OCI-LY3 (cell line): ENCODE measurements at regions not wholly inside any gene's neighbourhood (a gene's known extent, or its start where the extent isn't known, plus 50 kb on each side); places are given as distances from the start of the nearest gene placed in this dataset.

Experiments used
- EZH2phosphoT487 ChIP-seq: fragments of 200-600 bp; shearing (Covaris generic); IDR thresholded peaks from 2 replicates; pipeline ENCODE4 v1.6.1; 2018; ENCODE audit warnings: antibody characterized with exemption, mixed run types, low read depth
- TF ChIP-seq, protein P1 (sequence below): fragments of 200-600, 300-600 bp; sonication (generic); IDR thresholded peaks from 2 replicates; pipeline ENCODE4 v1.5.1; 2014; ENCODE audit warnings: antibody characterized with exemption, low read length, low read depth

DNA sequence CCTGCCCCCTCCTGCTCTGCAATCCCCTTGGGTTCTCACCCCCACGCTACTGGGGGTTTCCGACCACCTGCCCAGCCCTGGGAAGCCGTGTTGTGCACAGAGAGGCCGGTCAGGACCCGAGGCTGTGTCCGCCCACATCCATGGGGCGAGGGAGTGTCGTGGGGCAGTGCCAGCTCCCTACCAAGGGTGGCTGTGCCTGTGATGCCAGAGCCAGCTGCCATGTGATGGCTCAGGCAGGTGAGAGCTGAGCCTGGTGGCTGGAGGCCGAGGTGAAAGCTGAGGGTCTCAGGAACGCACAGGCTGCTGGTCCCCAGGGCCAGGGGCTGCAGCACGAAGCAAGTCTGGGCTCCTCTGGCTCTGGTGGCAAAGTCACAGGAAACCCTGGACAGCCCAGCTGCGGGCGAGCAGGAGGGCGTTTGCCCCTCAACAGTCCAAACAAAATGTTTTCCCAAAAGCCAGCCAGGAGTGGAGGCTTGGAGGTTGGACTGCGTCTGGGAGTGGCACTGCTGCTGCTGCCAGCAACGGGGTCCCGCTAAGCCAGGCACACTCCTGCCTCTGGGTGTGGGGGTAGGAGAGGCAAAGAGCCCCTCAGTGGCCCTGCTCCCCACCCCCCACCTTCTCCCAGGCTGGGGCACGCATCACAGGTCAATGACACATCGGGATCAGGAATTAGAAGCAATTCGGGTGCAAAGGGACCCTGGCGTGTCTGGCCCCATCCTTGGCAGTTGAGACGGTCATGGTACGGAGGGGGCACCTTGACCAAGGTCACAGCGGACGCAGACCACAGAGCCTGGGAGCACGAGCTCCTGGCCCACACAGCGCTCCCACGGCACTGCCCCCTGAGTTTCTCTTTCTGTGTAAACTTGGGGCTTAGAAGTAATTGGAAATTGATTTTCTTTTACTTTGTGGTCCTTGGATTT, 72.4 kb upstream of the GPC1 start:
- TF ChIP-seq, protein P1, sequence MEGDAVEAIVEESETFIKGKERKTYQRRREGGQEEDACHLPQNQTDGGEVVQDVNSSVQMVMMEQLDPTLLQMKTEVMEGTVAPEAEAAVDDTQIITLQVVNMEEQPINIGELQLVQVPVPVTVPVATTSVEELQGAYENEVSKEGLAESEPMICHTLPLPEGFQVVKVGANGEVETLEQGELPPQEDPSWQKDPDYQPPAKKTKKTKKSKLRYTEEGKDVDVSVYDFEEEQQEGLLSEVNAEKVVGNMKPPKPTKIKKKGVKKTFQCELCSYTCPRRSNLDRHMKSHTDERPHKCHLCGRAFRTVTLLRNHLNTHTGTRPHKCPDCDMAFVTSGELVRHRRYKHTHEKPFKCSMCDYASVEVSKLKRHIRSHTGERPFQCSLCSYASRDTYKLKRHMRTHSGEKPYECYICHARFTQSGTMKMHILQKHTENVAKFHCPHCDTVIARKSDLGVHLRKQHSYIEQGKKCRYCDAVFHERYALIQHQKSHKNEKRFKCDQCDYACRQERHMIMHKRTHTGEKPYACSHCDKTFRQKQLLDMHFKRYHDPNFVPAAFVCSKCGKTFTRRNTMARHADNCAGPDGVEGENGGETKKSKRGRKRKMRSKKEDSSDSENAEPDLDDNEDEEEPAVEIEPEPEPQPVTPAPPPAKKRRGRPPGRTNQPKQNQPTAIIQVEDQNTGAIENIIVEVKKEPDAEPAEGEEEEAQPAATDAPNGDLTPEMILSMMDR, result no peak
- TF ChIP-seq EZH2phosphoT487, result no peak
